Kidney (tissue), 13 donors: ENCODE measurements at regions not wholly inside any gene's neighbourhood (a gene's known extent, or its start where the extent isn't known, plus 50 kb on each side); places are given as distances from the start of the nearest gene placed in this dataset.

Experiments used
- DNase-seq, 5 donors: peaks; one replicate each; pipeline ENCODE4 v3.0.0-alpha.2; 2013 to 2020
- FAIRE-seq: peaks from 2 replicates; lab custom pipeline; 2012; peaks lifted over from hg19 to GRCh38; lab: Jason Lieb, UNC
- H3K27ac ChIP-seq, 2 donors: one replicate each; pipeline ENCODE4 v1.7.0; 2013; ENCODE audit warnings: low read depth in 2 of 2, low read length in 2 of 2, inconsistent platforms in 1 of 2
- H3K27me3 ChIP-seq: one replicate; pipeline ENCODE4 v1.7.1; 2013; ENCODE audit warnings: low read length, inconsistent platforms; ENCODE audit not compliant: control insufficient read depth, insufficient read depth
- H3K36me3 ChIP-seq, 3 donors: one replicate each; pipeline versions ENCODE4 v1.7.0 to v1.7.1; 2013; ENCODE audit warnings: low read length in 3 of 3, control low read depth in 1 of 3, inconsistent platforms in 1 of 3; ENCODE audit not compliant: insufficient read depth in 3 of 3, control insufficient read depth in 2 of 3
- H3K4me1 ChIP-seq, 3 donors: one replicate each; pipeline versions ENCODE4 v1.7.0 to v1.7.1; 2013; ENCODE audit warnings: low read length in 3 of 3, inconsistent platforms in 1 of 3, low read depth in 1 of 3; ENCODE audit not compliant: control insufficient read depth in 2 of 3, insufficient read depth in 2 of 3
- H3K4me3 ChIP-seq, 3 donors: one replicate each; pipeline versions ENCODE4 v1.7.0 to v1.8.1; 2013; ENCODE audit warnings: low read length in 3 of 3, control low read depth in 1 of 3, inconsistent platforms in 1 of 3
- H3K9ac ChIP-seq, 3 donors: one replicate each; pipeline versions ENCODE4 v1.7.0 to v1.7.1; 2013; ENCODE audit warnings: low read length in 3 of 3, control low read depth in 1 of 3, inconsistent platforms in 1 of 3
- H3K9me3 ChIP-seq, 3 donors: one replicate each; pipeline versions ENCODE4 v1.7.0 to v1.7.1; 2013; ENCODE audit warnings: low read length in 3 of 3, control low read depth in 1 of 3, inconsistent platforms in 1 of 3; ENCODE audit not compliant: control insufficient read depth in 2 of 3, insufficient read depth in 1 of 3
- intact Hi-C: fragments of 100-400 bp; cut with DNase I; formaldehyde crosslinking; loops from one replicate; pipeline ENCODE4 v1.11.1; 2022
- TF ChIP-seq, protein P1 (sequence below): IDR thresholded peaks from 3 replicates; pipeline ENCODE4 v1.5.1; 2012; ENCODE audit warnings: mild to moderate bottlenecking, moderate library complexity, borderline replicate concordance; ENCODE audit not compliant: insufficient read depth; ENCODE audit errors: extremely low read depth
- donor health status: control.
- donor health status: control.
- donor health status: control.
- donor health status: control.
- donor health status: control.
- donor health status: DM: yes; HTN: yes; CAD: no.
- donor health status: Normal renal cell carcinoma (clear cell type).

DNA sequence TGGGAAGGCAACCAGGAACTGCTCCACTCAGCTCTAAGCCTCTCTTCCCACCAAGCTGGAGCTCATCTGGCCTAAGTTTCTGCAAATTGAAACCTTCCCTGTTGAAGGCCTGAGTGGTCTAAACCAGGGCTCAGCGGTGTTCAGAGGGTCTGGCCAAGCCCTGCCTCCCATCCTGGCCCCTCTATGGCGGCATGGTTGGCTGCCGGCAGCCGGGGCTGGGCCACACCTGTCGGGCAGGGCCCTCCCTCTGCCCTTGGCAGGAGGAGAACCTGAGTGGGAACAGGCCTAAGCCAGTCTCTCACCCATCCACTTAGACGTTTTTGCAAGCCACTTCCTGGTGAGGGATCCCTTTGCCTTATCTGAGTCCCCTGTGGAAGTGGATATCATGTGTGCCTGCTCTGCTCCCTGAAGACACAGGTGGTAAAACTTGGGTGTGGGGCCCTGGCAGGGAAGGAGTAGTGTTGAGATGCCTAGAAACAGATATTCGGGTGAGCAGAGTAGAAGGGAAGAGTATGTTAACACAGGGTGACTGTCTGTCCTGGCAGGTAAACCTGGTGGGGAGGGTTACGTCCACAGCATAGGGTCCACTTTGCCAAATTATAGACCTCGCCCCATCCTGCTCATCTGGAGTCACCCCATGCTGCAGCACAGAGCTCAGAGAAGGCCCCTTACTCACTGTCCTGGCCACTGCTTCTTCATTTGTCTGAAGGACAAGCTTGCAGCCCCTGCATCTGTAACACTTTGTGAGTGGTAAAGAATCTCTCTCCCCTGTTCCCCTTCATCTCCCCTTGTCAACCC, 63.0 kb upstream of the SIX2 start:
- no peaks in the 10 kb centered on the region for H3K4me1 ChIP-seq
- H3K4me3 ChIP-seq = no peak overlapping the region
- intact Hi-C loops = no loop called here
- H3K9me3 ChIP-seq = peaks cover 0 to 3% (median 0%) of the 10 kb centered on the region in 3 donors
- H3K27ac ChIP-seq = no peak overlapping the region
- TF ChIP-seq, protein P1, sequence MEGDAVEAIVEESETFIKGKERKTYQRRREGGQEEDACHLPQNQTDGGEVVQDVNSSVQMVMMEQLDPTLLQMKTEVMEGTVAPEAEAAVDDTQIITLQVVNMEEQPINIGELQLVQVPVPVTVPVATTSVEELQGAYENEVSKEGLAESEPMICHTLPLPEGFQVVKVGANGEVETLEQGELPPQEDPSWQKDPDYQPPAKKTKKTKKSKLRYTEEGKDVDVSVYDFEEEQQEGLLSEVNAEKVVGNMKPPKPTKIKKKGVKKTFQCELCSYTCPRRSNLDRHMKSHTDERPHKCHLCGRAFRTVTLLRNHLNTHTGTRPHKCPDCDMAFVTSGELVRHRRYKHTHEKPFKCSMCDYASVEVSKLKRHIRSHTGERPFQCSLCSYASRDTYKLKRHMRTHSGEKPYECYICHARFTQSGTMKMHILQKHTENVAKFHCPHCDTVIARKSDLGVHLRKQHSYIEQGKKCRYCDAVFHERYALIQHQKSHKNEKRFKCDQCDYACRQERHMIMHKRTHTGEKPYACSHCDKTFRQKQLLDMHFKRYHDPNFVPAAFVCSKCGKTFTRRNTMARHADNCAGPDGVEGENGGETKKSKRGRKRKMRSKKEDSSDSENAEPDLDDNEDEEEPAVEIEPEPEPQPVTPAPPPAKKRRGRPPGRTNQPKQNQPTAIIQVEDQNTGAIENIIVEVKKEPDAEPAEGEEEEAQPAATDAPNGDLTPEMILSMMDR = no peak
- no peaks in the 10 kb centered on the region for H3K36me3 ChIP-seq
- DNase-seq (no peak), FAIRE-seq (no peak)
- H3K27me3 ChIP-seq = no peaks in the 10 kb centered on the region
- no peak overlapping the region for H3K9ac ChIP-seq

DNA sequence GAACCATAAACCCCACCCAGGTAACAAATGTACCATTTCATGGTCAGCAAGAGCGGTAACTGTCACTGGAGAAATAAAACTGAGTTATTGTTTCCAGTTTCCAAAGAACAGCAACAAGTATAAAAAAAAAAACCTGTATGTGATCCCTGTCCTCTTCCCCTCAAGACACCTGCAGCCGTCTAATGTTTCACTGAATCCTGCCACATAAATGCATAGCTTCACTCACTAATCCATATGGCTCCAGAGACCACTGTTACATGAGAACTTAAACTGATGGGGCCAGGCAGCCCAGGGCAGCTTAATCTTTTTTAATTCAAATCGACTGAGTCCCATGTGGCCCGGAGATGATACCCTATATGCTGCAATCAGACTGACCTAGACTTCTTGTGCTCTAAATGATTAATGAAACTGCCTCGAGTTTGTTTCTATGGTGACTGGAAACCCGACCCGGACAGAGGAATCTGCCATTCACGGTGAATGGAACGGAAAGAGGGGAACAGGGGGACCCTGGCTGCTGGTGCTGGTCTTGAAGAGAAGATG, 60.9 kb upstream of the SIX2 start:
- peak in 4 of 5 donors; percentile 87 to 96 (median 90) for DNase-seq
- no peak overlapping the region for H3K27ac ChIP-seq
- TF ChIP-seq, protein P1 = no peak
- H3K9me3 ChIP-seq = peaks cover 0 to 3% (median 1%) of the 10 kb centered on the region in 3 donors
- no peak overlapping the region for H3K4me3 ChIP-seq
- intact Hi-C loops = no loop called here
- H3K36me3 ChIP-seq = no peaks in the 10 kb centered on the region
- FAIRE-seq = no peak
- no peaks in the 10 kb centered on the region for H3K27me3 ChIP-seq
- H3K9ac ChIP-seq = no peak overlapping the region
- no peaks in the 10 kb centered on the region for H3K4me1 ChIP-seq

DNA sequence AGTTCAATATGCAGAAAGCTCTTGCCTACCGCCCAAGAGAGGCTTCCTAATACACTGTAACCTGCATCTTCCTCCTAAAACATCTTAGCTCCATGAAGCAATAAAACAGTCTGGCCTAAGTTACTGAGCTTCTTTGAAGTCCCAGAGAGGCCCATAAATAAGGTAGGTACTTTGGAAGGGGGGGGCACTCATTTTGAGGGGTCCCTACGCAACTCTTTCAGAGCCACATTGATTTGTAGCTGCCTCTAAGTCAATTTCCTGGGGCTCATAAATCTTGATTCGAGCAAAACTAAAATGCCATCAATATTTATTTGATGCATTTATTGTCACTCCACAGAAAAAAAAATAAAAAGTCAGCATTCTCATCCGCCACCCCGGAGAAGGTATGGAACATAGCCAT, 60.4 kb upstream of the SIX2 start:
- peak in 4 of 5 donors; percentile 70 to 90 (median 82) for DNase-seq
- TF ChIP-seq, protein P1 = no peak
- intact Hi-C loops = no loop called here
- Histone ChIP-seq H3K27me3 (no peaks in the 10 kb centered on the region), H3K4me3 (no peak overlapping the region), H3K36me3 (no peaks in the 10 kb centered on the region), H3K4me1 (no peaks in the 10 kb centered on the region), H3K9me3 (peaks cover 0 to 3% (median 1%) of the 10 kb centered on the region in 3 donors), H3K9ac (no peak overlapping the region), H3K27ac (no peak overlapping the region)
- no peak for FAIRE-seq
